ENCODE measurements at regions not wholly inside any gene's neighbourhood (a gene's known extent, or its start where the extent isn't known, plus 50 kb on each side); places are given as distances from the start of the nearest gene placed in this dataset.

- TF ChIP-seq DEAF1 (CRISPR knock-in tag; IDR thresholded peaks at IDR 0.05) (no peak), NCOA2 (IDR thresholded peaks at IDR 0.05; ENCODE audit: partially characterized antibody in 2 of 2) (no peak), ZBTB26 (CRISPR knock-in tag; IDR thresholded peaks at IDR 0.05) (no peak), PTTG1 (tag; IDR thresholded peaks at IDR 0.05; ENCODE audit: low read depth) (no peak), HDAC8 (tag; IDR thresholded peaks at IDR 0.05) (no peak), SNRNP70 (optimal IDR thresholded peaks at IDR 0.05; ENCODE audit: low read depth, low read length) (no peak), ZBTB9 (CRISPR knock-in tag; IDR thresholded peaks at IDR 0.05) (no peak), ZNF12 (CRISPR knock-in tag; IDR thresholded peaks at IDR 0.05) (no peak), TSHZ1 (CRISPR knock-in tag; IDR thresholded peaks at IDR 0.05) (no peak), ZEB2 (IDR thresholded peaks at IDR 0.05) (peak; percentile 79; the same call in 1 of the 2 replicates), DPF2 (IDR thresholded peaks at IDR 0.05) (peak; percentile 92), ELF2 (CRISPR knock-in tag; IDR thresholded peaks at IDR 0.05) (no peak), CTBP1 (IDR thresholded peaks at IDR 0.05; ENCODE audit: borderline replicate concordance) (peak; percentile 53; the same call in 1 of the 2 replicates), KLF16 (IDR thresholded peaks at IDR 0.05) (peak; percentile 71), PPARD (CRISPR knock-in tag; IDR thresholded peaks at IDR 0.05) (no peak), ZNF347 (CRISPR knock-in tag; IDR thresholded peaks at IDR 0.05; ENCODE audit: low read depth) (no peak), CBX8 (IDR thresholded peaks at IDR 0.05; ENCODE audit: borderline replicate concordance, extremely low read depth, low read depth, low read length, poor library complexity, severe bottlenecking) (no peak), NR2F6 (CRISPR knock-in tag; IDR thresholded peaks at IDR 0.05) (no peak), ZNF586 (CRISPR knock-in tag; conservative IDR thresholded peaks at IDR 0.05) (no peak), ARNT (IDR thresholded peaks at IDR 0.05) (peak; percentile 38 to 57; a peak in 1 of 4 replicates), ZNF134 (CRISPR knock-in tag; conservative IDR thresholded peaks at IDR 0.05) (no peak), POLR2B (IDR thresholded peaks at IDR 0.05; ENCODE audit: low read depth, partially characterized antibody) (no peak), JUNB (CRISPR knock-in tag; conservative IDR thresholded peaks at IDR 0.05) (no peak), ZFP36 (IDR thresholded peaks at IDR 0.05; ENCODE audit: low read depth, low read length, partially characterized antibody) (no peak), NCOA6 (IDR thresholded peaks at IDR 0.05) (no peak)
These were observed 739.7 kb upstream of the NCAM2 start (continued) for GRCh38 chr21:20258542-20258941.

Measured in K562 (cell line).